HEK293 (cell line): ENCODE measurements at regions not wholly inside any gene's neighbourhood (a gene's known extent, or its start where the extent isn't known, plus 50 kb on each side); places are given as distances from the start of the nearest gene placed in this dataset.

Source experiments
- KLF7 ChIP-seq: fragments of 450-650 bp; formaldehyde crosslinking; IDR thresholded peaks from 2 replicates; pipeline ENCODE4 v1.5.1; 2016; ENCODE audit warnings: missing biosample characterization, missing genetic modification characterization, borderline replicate concordance
- REPIN1 ChIP-seq: fragments of 450-650 bp; formaldehyde crosslinking; IDR thresholded peaks from 2 replicates; pipeline ENCODE4 v1.5.1; 2017; ENCODE audit warnings: missing biosample characterization, missing genetic modification characterization, low read depth
- SP2 ChIP-seq: fragments of 450-650 bp; formaldehyde crosslinking; IDR thresholded peaks from 2 replicates; pipeline ENCODE4 v1.5.1; 2016; ENCODE audit warnings: missing biosample characterization, missing genetic modification characterization
- ZNF223 ChIP-seq: fragments of 450-650 bp; formaldehyde crosslinking; IDR thresholded peaks from 2 replicates; pipeline ENCODE4 v1.5.1; 2016; ENCODE audit warnings: missing biosample characterization, missing genetic modification characterization
- ZNF24 ChIP-seq: fragments of 450-650 bp; formaldehyde crosslinking; IDR thresholded peaks from 2 replicates; pipeline ENCODE4 v1.5.1; 2016; ENCODE audit warnings: missing biosample characterization, missing genetic modification characterization
- ZNF521 ChIP-seq: fragments of 450-650 bp; formaldehyde crosslinking; IDR thresholded peaks from 2 replicates; pipeline ENCODE4 v1.5.1; 2017; ENCODE audit warnings: missing biosample characterization, mild to moderate bottlenecking, missing genetic modification characterization
- TF ChIP-seq, protein P1 (sequence below): fragments of 450-650 bp; formaldehyde crosslinking; IDR thresholded peaks from 2 replicates; pipeline ENCODE4 v1.5.1; 2016; ENCODE audit warnings: missing biosample characterization, missing genetic modification characterization
- TF ChIP-seq, protein P2 (sequence below): fragments of 450-650 bp; formaldehyde crosslinking; IDR thresholded peaks from 2 replicates; pipeline ENCODE4 v1.5.1; 2016; ENCODE audit warnings: missing biosample characterization, missing genetic modification characterization
- TF ChIP-seq, protein P3 (sequence below): fragments of 450-650 bp; formaldehyde crosslinking; IDR thresholded peaks from 2 replicates; pipeline ENCODE4 v1.5.1; 2016; ENCODE audit warnings: missing biosample characterization, missing genetic modification characterization

GRCh38 chr1:5769146-5769545 is 223.1 kb downstream of the NPHP4 start:
- TF ChIP-seq, protein P1, sequence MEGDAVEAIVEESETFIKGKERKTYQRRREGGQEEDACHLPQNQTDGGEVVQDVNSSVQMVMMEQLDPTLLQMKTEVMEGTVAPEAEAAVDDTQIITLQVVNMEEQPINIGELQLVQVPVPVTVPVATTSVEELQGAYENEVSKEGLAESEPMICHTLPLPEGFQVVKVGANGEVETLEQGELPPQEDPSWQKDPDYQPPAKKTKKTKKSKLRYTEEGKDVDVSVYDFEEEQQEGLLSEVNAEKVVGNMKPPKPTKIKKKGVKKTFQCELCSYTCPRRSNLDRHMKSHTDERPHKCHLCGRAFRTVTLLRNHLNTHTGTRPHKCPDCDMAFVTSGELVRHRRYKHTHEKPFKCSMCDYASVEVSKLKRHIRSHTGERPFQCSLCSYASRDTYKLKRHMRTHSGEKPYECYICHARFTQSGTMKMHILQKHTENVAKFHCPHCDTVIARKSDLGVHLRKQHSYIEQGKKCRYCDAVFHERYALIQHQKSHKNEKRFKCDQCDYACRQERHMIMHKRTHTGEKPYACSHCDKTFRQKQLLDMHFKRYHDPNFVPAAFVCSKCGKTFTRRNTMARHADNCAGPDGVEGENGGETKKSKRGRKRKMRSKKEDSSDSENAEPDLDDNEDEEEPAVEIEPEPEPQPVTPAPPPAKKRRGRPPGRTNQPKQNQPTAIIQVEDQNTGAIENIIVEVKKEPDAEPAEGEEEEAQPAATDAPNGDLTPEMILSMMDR (tag by site-specific recombination): no peak
- TF ChIP-seq, protein P2, sequence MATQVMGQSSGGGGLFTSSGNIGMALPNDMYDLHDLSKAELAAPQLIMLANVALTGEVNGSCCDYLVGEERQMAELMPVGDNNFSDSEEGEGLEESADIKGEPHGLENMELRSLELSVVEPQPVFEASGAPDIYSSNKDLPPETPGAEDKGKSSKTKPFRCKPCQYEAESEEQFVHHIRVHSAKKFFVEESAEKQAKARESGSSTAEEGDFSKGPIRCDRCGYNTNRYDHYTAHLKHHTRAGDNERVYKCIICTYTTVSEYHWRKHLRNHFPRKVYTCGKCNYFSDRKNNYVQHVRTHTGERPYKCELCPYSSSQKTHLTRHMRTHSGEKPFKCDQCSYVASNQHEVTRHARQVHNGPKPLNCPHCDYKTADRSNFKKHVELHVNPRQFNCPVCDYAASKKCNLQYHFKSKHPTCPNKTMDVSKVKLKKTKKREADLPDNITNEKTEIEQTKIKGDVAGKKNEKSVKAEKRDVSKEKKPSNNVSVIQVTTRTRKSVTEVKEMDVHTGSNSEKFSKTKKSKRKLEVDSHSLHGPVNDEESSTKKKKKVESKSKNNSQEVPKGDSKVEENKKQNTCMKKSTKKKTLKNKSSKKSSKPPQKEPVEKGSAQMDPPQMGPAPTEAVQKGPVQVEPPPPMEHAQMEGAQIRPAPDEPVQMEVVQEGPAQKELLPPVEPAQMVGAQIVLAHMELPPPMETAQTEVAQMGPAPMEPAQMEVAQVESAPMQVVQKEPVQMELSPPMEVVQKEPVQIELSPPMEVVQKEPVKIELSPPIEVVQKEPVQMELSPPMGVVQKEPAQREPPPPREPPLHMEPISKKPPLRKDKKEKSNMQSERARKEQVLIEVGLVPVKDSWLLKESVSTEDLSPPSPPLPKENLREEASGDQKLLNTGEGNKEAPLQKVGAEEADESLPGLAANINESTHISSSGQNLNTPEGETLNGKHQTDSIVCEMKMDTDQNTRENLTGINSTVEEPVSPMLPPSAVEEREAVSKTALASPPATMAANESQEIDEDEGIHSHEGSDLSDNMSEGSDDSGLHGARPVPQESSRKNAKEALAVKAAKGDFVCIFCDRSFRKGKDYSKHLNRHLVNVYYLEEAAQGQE: no peak
- TF ChIP-seq SP2 (no peak), ZNF24 (tag by site-specific recombination) (no peak), REPIN1 (tag by site-specific recombination) (no peak), KLF7 (tag by site-specific recombination) (no peak), ZNF521 (tag by site-specific recombination) (no peak), ZNF223 (tag by site-specific recombination) (no peak)
- TF ChIP-seq, protein P3, sequence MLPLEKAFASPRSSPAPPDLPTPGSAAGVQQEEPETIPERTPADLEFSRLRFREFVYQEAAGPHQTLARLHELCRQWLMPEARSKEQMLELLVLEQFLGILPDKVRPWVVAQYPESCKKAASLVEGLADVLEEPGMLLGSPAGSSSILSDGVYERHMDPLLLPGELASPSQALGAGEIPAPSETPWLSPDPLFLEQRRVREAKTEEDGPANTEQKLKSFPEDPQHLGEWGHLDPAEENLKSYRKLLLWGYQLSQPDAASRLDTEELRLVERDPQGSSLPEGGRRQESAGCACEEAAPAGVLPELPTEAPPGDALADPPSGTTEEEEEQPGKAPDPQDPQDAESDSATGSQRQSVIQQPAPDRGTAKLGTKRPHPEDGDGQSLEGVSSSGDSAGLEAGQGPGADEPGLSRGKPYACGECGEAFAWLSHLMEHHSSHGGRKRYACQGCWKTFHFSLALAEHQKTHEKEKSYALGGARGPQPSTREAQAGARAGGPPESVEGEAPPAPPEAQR (tag by site-specific recombination): no peak
